COLO829 (cell line): ENCODE measurements at regions not wholly inside any gene's neighbourhood (a gene's known extent, or its start where the extent isn't known, plus 50 kb on each side); places are given as distances from the start of the nearest gene placed in this dataset.

Experiments
- DNase-seq: peaks from one replicate; pipeline ENCODE4 v3.0.0; 2012; ENCODE audit warnings: low spot score

GRCh38 chr4:81946996-81947395 lies 426.8 kb downstream of the HNRNPD start:
- no peak for DNase-seq

- DNase-seq, result no peak
These were observed 443.1 kb downstream of the HNRNPD start for GRCh38 chr4:81930506-81931238.

DNA sequence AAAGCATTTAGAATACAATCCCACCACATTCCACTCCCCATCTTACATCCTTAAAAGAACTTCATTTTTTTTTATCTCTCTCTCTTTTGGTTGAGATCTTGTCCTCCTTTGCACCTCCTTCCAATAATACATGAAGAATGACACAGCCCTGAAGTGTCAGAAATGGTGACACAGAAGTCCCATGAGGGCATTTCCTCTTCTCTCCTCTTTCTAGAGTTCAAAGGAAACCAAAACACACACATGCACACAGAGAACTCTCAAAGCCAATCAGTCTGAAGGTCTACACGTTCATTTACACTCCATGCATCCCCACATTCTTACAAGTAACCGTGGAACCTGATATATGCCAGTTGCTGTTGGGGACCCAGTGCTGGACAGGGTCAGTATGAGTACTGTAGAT lies 450.7 kb downstream of the HNRNPD start:
- no peak for DNase-seq

DNA sequence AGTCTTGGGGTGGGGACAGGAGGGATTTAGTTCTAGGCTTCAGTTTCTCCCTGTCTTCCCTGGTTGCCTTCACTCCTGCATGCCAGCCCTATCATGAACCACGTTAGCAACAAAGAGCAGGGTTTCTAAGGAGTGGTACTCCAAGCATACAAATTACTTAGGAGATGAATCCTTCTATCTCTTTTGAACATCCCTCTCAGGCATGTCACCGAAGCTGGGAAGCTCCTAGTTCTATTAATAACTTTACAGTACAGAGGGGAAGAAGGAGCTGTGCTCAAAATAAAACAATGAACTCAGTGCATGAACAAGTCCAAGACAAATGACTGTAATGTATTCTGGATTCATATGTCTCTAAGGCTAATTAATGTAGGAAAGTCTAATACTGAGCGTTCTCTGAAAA lies 450.6 kb upstream of the RASGEF1B start:
- DNase-seq, result no peak

DNA sequence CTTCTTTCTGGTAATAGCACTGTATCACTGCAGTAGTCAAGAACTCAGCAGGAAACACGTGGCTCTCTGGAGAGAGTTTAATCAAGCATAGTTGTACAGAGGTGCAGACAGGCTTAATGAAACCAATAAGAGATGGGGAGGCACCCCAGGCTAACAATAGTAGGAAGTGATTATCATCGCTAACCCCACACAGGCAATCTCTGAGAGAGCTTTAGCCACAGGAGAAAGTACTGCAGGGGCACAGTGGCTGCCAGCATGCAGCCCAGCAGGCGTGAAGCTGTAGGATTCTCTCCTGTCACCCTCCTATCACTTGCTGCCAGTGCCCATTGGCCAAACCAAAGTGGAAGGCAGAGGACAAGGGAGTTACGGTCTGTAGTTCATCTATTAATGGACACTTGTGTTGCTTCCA lies 450.0 kb upstream of the RASGEF1B start:
- no peak for DNase-seq

DNA sequence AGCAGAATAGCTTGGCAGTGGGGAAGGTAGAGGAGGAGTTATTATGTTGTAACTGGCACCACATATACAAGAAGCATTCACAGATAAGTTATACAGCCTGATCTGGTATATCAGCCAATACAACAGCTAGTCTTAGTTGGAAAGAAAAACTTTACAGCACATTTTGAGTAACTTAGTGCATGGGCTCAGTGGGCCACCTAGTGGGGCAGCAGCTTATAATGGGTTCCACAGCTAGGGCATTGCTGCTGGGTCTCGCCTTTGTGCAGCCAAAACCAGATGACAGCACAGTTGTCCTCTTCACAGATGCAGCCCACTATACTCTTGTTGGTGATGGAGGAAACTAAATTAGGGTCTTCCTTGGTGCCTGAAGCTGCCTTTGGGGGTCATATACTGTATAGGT lies 448.1 kb upstream of the RASGEF1B start:
- no peak for DNase-seq

DNA sequence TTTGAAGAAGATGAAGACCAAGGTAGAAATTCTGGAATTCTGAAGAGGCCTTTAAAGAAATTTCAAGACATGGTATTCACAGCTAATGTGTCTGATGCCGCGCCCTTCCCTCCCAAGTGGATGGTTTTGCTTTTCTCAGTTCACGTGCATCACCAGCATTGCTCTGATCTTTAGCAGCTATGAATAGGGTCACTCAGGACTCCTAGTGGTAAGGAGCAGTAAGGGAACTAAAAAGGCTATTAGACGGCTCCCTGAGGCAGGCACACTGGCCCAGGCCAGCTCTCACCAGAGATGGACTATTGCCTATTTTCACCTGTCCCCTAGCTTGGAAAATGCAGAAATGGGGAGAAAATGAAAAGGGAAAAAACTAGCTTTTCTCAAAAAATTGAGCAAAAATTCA lies 447.5 kb upstream of the RASGEF1B start:
- peak; percentile 42 for DNase-seq

DNA sequence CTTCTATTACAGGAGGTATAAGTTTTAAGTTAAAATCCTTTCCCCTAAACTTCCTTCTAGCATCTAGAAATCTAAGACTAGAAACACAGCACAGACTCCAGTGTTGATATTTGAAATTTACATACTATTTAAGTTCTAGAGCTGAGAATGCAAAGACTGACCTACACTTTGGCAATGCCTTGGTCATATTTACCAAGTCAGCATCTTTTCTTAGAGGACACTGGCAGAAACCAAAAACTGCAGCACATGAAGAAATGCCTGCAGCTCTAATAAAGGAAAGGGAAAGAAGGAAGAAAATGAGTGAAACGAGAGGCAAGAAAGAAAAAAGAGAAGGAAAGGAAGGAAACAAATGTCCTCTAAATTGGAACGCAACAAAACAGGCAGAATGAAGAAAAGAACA lies 443.7 kb upstream of the RASGEF1B start:
- DNase-seq, result no peak

- no peak for DNase-seq
These were observed 442.9 kb upstream of the RASGEF1B start for GRCh38 chr4:81914623-81915022.

- DNase-seq, result peak; percentile 77
These were observed 441.7 kb upstream of the RASGEF1B start for GRCh38 chr4:81913427-81913879.

DNA sequence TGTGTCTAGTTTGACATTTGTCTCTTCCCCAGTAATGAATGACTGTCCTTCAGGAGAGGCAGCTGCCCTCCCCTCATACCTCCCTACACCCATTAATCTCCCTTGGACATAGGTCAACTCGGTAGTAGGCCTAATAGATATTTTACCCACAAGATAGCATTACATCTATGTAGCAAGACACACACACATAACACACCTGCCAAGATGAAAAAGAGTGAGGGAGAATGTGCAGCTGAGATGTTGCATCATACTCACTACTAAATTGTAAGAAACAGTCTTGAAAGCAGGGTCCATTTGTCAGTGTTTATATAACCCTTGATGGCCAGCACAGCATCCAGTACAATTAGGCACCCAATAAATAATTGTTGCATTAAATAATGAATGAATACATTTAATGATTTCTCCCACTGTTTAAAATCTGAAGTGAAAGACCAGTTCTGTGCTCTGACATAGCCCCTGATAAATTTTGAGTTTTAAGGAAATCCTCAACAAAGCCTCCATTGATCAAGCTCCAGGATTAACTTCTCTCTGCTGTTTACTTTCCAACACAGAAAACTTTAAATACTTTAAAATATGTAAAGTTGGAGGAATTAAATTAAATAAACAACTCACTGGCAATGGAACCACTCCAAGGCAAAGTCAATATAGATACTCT lies 440.8 kb upstream of the RASGEF1B start:
- no peak for DNase-seq

DNA sequence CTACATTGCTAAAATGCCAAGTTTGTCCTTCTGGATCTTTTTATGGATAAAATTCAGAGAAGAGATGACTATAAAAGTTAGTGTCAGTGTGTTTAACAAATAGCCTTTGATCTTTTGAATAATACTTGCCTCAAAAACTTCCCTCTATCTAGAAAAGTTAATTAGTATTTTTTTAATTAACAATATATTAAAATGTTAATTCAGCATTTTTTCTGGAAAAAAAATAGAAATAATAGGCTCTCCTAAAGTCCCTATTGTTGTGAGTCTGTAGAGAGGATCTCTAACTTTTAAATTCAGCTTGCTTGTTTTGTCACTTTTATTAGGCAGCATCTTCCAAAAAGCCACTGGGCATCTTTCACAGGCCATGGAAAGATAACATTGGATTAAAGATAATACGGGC lies 435.2 kb upstream of the RASGEF1B start:
- no peak for DNase-seq

- no peak for DNase-seq
These were observed 434.3 kb upstream of the RASGEF1B start for GRCh38 chr4:81905971-81906370.

GRCh38 chr4:81904121-81904520 lies 432.4 kb upstream of the RASGEF1B start:
- DNase-seq, result no peak

- no peak for DNase-seq
These were observed 431.5 kb upstream of the RASGEF1B start for GRCh38 chr4:81903212-81903611.

DNA sequence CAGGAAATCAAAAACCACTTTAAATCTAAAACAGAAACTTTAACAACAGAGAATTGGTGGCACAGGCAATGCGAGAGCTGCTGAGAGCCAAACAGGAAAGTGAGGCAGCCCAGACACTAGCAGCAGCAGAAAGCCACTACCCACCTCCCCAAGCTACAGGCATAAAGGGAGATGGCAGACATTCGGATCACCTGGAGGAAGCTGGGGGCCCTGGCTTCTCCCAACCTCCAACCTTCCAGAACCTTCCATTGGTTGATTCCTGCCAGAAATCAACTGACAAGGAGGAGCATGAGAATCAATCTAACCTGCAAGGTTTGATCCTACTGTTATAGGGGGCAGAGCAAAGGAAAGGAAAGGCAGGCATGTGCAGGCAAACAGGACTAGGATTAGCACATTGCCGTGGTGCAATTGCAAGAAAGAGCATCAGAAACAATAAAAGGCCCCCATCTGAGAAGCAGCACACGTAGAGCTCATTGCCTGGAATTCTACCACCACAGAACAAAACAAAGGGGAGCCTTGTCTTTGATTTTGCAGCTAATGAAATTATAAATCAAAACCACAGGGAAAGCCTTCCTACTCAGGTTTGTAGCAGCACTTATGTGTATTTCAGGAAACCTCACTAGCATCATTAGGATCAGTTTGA lies 427.3 kb upstream of the RASGEF1B start:
- no peak for DNase-seq

DNA sequence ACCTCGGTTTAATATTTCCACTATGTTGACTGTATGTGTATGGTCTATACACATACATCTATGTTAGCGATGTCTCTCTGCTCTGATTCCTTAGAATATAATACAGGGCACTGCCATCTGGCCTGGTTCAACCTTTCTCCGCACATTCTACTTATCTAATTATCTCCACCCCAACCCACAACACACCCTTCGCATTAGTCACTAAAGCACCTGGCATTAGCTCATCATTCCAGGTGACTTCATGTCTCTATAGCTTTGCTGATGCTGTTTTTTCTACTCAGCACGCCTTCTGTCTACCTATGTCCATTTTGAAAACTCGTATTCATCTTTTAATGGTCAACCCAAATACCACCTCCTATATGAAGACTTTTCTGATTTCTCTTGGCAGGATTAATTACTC lies 425.2 kb upstream of the RASGEF1B start:
- no peak for DNase-seq

DNA sequence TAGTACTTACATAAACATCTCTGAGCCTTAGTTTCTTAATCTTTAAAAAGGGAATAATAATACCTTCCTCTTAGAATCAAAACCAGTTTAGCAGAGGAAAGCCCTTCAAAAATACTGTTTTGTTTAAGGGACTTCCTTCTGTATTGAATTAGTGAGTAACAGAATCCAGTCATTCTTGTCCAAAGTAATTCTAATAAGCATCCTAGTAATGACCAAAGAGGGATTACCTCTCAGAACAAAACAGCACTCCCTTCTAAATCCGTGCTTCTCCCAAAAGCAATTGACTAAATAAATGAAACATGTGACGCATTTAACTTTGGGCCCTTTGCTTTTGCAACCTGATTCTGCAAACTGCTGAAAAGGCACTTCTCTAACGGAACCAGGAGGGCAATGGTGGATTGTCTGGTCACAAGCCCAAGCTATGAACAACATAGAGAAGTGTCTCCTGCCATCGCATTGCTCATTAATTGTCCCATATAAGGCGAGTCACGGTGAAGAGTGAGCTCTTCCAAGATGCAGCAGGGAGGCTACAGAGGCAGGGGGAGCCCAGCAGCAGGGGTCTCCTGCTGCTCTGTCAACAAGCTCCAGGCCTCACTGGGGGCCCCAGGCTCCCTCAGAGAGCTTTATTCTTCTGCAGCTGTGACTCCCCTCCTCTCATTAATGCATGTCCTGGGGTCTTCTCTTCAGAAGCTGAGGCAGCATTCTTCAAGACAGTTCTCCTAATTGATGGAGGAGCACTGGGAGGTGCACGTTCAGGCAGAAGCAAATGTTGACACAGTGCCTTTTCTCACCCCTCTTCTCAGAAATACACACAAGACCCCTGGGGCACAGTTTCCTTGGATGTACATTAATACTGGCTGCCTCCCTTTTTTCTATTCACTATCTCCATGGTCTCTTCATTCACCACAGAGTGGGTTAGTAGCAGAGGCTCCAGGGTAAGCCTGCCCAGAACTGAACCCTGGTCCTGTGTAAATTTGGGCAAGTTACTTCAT lies 419.6 kb upstream of the RASGEF1B start:
- no peak for DNase-seq

GRCh38 chr4:81884986-81885385 lies 413.3 kb upstream of the RASGEF1B start:
- no peak for DNase-seq

DNA sequence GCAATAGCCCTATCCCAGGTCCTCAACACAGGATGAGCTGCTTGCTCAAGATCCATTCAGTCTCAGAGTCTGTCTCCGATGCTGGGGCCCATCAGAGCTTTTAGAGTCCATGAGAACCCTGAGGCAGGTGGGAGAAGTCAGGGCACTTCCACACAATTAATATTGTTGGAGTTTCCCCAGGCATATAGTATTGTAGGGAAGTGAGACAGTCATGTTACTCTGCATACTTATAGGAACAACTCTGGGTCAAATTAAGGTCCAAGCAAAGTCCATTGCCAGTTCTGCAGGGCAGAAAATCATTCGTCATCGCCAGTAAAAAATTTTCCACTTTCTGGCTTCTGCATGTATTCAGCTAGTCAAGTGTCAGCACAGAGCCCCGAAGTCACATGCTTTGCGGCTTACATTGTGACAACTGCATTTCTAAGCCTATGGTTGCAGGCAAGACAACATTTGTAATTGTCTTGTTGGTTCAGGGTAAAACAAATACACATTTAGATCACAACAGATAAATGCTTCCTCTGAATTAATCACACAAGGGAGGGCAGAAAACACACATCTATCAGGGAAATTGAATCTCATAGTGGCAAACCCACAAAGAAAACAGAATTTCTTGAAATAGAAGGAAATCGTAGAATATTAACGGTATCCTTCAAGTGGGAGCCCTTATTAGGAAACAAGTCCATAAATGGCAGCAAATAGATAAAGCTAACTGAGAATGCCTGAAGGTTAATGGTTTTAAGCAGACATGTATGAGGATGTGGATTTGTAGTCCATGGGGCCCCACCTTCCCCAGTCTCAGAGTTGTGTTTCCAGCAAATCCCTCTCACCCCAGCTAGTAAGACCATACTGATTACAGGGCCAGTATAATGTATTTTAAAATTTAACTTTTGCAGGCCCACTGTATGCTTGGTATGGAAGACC lies 412.1 kb upstream of the RASGEF1B start:
- DNase-seq, result no peak

- no peak for DNase-seq
These were observed 411.3 kb upstream of the RASGEF1B start for GRCh38 chr4:81883004-81883403.
